Amniotic epithelial cell (primary cell): ENCODE measurements at regions not wholly inside any gene's neighbourhood (a gene's known extent, or its start where the extent isn't known, plus 50 kb on each side); places are given as distances from the start of the nearest gene placed in this dataset.

Experiments used
- DNase-seq: peaks from one replicate; pipeline ENCODE4 v3.0.0-alpha.2; 2010; ENCODE audit warnings: low read depth

DNA sequence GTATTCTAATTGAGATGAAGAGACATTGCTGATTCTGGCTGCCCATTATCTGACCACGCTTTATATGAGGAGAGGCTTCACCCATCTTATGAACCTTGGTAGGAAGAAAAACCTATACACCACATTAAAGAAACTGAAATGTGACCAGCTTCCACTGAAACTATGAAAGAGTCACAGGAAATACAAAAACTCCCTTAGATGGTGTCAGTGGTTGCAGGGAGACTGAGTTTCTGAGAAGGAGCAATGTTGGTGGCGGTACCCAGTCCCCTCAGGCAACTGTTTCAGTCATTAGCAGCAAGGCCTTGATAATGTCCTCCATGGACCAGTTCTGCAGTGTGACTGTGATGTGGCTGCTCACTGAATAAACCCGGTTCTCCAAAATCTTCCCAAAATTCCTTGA lies 110.5 kb upstream of the FTMT start:
- no peak for DNase-seq

- DNase-seq = no peak
These were observed 107.1 kb upstream of the FTMT start for GRCh38 chr5:121744577-121744976.

DNA sequence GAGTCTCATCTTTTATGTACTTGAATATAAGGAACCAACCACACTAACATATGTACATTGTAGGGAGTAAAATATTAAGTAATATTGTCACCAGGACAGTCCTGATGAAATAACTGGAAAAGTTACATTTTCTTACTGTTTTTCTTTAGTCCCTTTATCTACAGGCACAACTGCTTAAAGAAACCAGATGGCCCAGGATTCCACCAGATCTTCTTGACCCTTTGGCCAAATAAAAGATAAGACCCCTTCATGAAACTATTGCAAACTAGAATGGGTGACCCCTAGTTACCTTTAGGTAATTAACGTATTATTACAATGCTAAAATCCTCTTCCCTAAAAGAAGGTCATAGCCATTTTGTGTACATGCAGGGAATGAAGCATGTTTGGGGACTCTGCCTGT lies 106.3 kb upstream of the FTMT start:
- no peak for DNase-seq

- no peak for DNase-seq
These were observed 104.9 kb upstream of the FTMT start for GRCh38 chr5:121746763-121747162.

DNA sequence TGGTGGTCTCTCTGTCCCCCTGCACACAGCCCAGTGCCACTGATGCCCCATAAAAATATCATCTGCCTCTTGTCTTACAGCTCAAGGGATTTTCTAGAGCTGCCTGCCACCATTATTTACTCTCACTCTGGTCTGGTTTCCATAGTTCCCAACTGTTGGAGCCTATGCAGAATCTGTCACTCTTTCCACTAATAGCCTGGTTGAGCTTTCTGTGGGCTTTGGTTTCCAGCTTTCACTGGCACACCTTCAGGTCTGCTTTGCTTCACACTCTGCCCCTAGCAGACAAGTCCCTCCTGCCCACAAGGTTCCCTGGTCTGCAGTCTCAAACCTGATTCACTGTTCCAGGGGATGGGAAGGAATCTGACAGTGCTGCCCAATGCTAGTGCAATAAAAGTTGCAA lies 103.0 kb upstream of the FTMT start:
- DNase-seq = no peak

DNA sequence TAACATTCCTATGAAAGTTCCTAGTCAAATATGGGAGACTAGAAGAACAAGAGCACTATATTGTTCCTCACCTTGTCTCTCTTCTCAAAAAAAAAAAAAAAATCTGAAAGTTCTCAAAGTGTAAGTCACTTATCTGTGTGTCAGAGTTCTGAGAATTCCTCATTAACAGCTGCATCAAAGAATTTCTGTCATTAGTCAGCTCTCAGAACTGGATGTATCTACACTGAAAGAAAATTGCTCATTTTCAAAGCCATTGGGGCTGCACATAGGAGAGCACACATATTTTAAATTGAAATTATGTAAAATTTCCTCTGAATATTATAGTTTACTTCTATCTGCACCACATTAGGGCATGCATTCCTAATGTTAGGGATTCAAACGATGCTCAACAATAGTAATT lies 99.5 kb upstream of the FTMT start:
- no peak for DNase-seq

- DNase-seq = no peak
These were observed 96.4 kb upstream of the FTMT start for GRCh38 chr5:121755266-121755665.

GRCh38 chr5:121757753-121758152 lies 93.9 kb upstream of the FTMT start:
- DNase-seq = no peak

- no peak for DNase-seq
These were observed 93.1 kb upstream of the FTMT start for GRCh38 chr5:121758615-121759014.

- no peak for DNase-seq
These were observed 89.3 kb upstream of the FTMT start for GRCh38 chr5:121762426-121762825.

GRCh38 chr5:121763665-121764064 lies 88.0 kb upstream of the FTMT start:
- no peak for DNase-seq

GRCh38 chr5:121780406-121780805 lies 71.3 kb upstream of the FTMT start:
- DNase-seq = no peak

DNA sequence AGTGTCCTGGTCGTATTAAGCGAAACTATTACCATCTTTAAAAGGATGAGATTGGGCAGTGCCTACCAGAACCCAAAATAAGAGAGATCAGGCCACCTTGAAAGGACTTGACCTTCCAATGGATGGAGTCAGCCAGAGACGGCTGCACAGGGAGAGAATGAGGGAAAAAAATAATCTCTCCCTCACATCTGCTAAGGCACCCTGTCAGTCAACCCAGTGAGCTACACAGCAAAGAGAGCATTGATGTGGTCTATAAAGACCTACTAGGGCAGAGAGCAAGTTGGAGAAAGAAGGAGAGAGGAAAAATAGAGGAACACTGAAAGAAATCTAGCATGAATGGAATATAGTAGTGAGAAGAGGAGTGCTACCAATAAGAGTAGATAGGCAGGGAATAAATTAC lies 68.0 kb upstream of the FTMT start:
- DNase-seq = no peak

DNA sequence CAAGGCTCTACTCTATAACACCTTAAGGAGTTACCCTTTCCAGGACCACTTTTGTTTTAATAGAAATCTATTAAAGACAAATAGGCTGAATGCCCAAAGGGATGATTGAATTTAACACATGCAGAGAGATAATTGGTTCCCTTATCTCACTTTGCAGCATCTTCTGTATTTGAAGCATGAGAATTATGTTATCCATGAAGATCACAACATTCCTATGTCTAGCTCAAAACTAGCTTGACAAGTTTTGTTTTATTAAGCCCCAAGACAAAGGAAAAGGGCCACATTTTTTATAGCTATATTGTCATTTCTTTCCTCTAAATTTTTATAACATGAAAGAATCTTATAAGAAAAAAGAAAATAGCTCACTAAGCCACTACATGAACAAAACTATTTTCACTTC lies 57.9 kb upstream of the FTMT start:
- DNase-seq = no peak

GRCh38 chr5:121795511-121795910 lies 56.2 kb upstream of the FTMT start:
- no peak for DNase-seq

GRCh38 chr5:121797681-121798518 lies 53.8 kb upstream of the FTMT start:
- peak; percentile 3 for DNase-seq
